ENCODE measurements at regions not wholly inside any gene's neighbourhood (a gene's known extent, or its start where the extent isn't known, plus 50 kb on each side); places are given as distances from the start of the nearest gene placed in this dataset.

- ATAC-seq (no peak), DNase-seq (ENCODE audit: low read depth, low spot score) (no peak)
- intact Hi-C loops (cut with micrococcal nuclease; ENCODE audit: unreplicated experiment): no loop called here
- Histone ChIP-seq H3K4me1 (ENCODE audit: control insufficient read depth, insufficient read depth, low read length) (no peaks in the 10 kb centered on the region), H3K27me3 (ENCODE audit: control insufficient read depth, insufficient read depth, low read length) (no peaks in the 10 kb centered on the region), H3K36me3 (ENCODE audit: control insufficient read depth, insufficient read depth, low read length) (no peaks in the 10 kb centered on the region), H3K9me3 (ENCODE audit: control insufficient read depth, insufficient read depth, low read depth, low read length) (no peaks in the 10 kb centered on the region), H3K4me3 (ENCODE audit: low read depth in 2 of 2, low read length in 2 of 2) (no peak overlapping the region), H3K27ac (ENCODE audit: low read length) (no peak overlapping the region)
- in situ Hi-C loops (cut with HindIII; ENCODE audit: low pct_unique_long_range_greater_than_20kb, low sequenced_read_pairs): no loop called here
- ChIA-PET CTCF (no interaction called here), POLR2A (no interaction called here)
- TF ChIP-seq SIN3A (IDR thresholded peaks at IDR 0.05; ENCODE audit: borderline replicate concordance, insufficient read depth, low read depth, low read length) (no peak), TCF7L2 (IDR thresholded peaks at IDR 0.05; ENCODE audit: low read depth, low read length) (no peak), POLR2AphosphoS5 (IDR thresholded peaks at IDR 0.05; ENCODE audit: low read depth, low read length) (no peak)
- TF ChIP-seq, protein P1, sequence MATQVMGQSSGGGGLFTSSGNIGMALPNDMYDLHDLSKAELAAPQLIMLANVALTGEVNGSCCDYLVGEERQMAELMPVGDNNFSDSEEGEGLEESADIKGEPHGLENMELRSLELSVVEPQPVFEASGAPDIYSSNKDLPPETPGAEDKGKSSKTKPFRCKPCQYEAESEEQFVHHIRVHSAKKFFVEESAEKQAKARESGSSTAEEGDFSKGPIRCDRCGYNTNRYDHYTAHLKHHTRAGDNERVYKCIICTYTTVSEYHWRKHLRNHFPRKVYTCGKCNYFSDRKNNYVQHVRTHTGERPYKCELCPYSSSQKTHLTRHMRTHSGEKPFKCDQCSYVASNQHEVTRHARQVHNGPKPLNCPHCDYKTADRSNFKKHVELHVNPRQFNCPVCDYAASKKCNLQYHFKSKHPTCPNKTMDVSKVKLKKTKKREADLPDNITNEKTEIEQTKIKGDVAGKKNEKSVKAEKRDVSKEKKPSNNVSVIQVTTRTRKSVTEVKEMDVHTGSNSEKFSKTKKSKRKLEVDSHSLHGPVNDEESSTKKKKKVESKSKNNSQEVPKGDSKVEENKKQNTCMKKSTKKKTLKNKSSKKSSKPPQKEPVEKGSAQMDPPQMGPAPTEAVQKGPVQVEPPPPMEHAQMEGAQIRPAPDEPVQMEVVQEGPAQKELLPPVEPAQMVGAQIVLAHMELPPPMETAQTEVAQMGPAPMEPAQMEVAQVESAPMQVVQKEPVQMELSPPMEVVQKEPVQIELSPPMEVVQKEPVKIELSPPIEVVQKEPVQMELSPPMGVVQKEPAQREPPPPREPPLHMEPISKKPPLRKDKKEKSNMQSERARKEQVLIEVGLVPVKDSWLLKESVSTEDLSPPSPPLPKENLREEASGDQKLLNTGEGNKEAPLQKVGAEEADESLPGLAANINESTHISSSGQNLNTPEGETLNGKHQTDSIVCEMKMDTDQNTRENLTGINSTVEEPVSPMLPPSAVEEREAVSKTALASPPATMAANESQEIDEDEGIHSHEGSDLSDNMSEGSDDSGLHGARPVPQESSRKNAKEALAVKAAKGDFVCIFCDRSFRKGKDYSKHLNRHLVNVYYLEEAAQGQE (IDR thresholded peaks at IDR 0.05; ENCODE audit: insufficient read depth in 1 of 2, low read depth in 2 of 2, low read length in 1 of 2): no peak
- no TSS peak for BruUV-seq (replicated peaks)
These were observed 111.9 kb downstream of the FGF9 start for GRCh38 chr13:21782736-21783135.

DNA sequence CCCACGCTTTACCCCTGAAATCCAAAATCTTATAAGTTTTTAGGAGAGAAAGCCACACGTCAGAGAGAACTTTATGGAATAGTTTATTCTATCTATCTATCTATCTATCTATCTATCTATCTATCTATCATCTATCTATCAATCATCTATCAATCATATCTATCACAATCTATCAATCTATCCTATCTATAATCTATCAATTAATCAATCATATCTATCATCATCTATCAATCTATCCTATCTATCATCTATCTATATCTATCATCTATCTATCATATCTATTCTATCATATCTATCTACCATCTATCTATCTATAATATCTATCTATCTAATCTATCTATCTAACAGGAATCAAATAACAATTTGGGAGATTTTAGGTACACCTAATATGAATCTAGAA is 115.1 kb downstream of the FGF9 start:
- ATAC-seq (no peak), DNase-seq (ENCODE audit: low read depth, low spot score) (no peak)
- BruUV-seq (replicated peaks): no TSS peak
- Histone ChIP-seq H3K36me3 (ENCODE audit: control insufficient read depth, insufficient read depth, low read length) (no peaks in the 10 kb centered on the region), H3K27ac (ENCODE audit: low read length) (no peak overlapping the region), H3K9me3 (ENCODE audit: control insufficient read depth, insufficient read depth, low read depth, low read length) (no peaks in the 10 kb centered on the region), H3K4me1 (ENCODE audit: control insufficient read depth, insufficient read depth, low read length) (no peaks in the 10 kb centered on the region), H3K27me3 (ENCODE audit: control insufficient read depth, insufficient read depth, low read length) (no peaks in the 10 kb centered on the region), H3K4me3 (ENCODE audit: low read depth in 2 of 2, low read length in 2 of 2) (no peak overlapping the region)
- TF ChIP-seq CTCF (IDR thresholded peaks at IDR 0.05) (no peak), TCF7L2 (IDR thresholded peaks at IDR 0.05; ENCODE audit: low read depth, low read length) (no peak), SIN3A (IDR thresholded peaks at IDR 0.05; ENCODE audit: borderline replicate concordance, insufficient read depth, low read depth, low read length) (no peak), POLR2AphosphoS5 (IDR thresholded peaks at IDR 0.05; ENCODE audit: low read depth, low read length) (no peak)
- TF ChIP-seq, protein P1 (IDR thresholded peaks at IDR 0.05; ENCODE audit: insufficient read depth in 1 of 2, low read depth in 2 of 2, low read length in 1 of 2): no peak
- POLR2A ChIA-PET: no interaction called here
- intact Hi-C loops (cut with micrococcal nuclease; ENCODE audit: unreplicated experiment) (loop anchor here (5.0 kb wide), 1 partner anchor 116 kb away; no protein-coding TSS in a partner anchor), in situ Hi-C loops (cut with HindIII; ENCODE audit: low pct_unique_long_range_greater_than_20kb, low sequenced_read_pairs) (no loop called here)
- CTCF ChIA-PET: no interaction called here
